K562 (cell line): ENCODE measurements at regions not wholly inside any gene's neighbourhood (a gene's known extent, or its start where the extent isn't known, plus 50 kb on each side); places are given as distances from the start of the nearest gene placed in this dataset.

Source experiments
- ATAC-seq: fragments of 200-7000 bp; cut with Tn5 transposase; 3 replicates; pipeline ENCODE4 v1.9.1; 2020; ENCODE audit warnings: moderate library complexity
- BruUV-seq: library from RNA; stranded (reverse); fragments of 400-500 nt; replicated peaks from 2 replicates; lab custom pipeline; 2021; lab: Mats Ljungman, UMichigan
- CTCF ChIA-PET: fragments of 300-600 bp; formaldehyde crosslinking; extraction: SDS; loops from one replicate; lab custom pipeline; 2021; ENCODE audit warnings: low intra/inter-chr PET ratio; lab: Yijun Ruan, JAX
- POLR2A ChIA-PET: fragments of 300-600, 350-650 bp; sonication (Branson Sonifier 250); formaldehyde crosslinking; extraction: SDS; loops from one replicate; lab custom pipeline; 2021; ENCODE audit warnings: antibody characterized with exemption, inconsistent platforms; lab: Yijun Ruan, JAX
- DNase-seq, 4 experiments: peaks; one replicate each; pipeline versions ENCODE4 v3.0.0 to v3.0.0-alpha.2; 2011 to 2018; ENCODE audit warnings: low spot score in 3 of 4, mixed read lengths in 3 of 4; ENCODE audit errors: extremely low read depth in 1 of 4
- FAIRE-seq: peaks from 2 replicates; lab custom pipeline; 2011; peaks lifted over from hg19 to GRCh38; lab: Jason Lieb, UNC
- H2AFZ ChIP-seq: 2 replicates; pipeline ENCODE4 v1.6.0; 2011; ENCODE audit warnings: low read depth, low read length, control low read depth, inconsistent platforms
- H3K27ac ChIP-seq: fragments of 200-600 bp; 3 replicates; pipeline ENCODE4 v1.8.0; 2011; ENCODE audit warnings: low read depth, mild to moderate bottlenecking, control low read depth, inconsistent platforms, low read length, moderate library complexity, mixed read lengths; ENCODE audit errors: extremely low read depth
- H3K27me3 ChIP-seq, 2 experiments: fragments of 300-600 bp in 1 of 2; 2 replicates in 1 of 2; 3 replicates in 1 of 2; pipeline versions ENCODE4 v1.6.0 to v1.8.0; 2011; ENCODE audit warnings: inconsistent platforms in 2 of 2, low read length in 2 of 2, mild to moderate bottlenecking in 1 of 2, mixed read lengths in 1 of 2, moderate library complexity in 1 of 2; ENCODE audit not compliant: control insufficient read depth in 2 of 2, insufficient read depth in 2 of 2
- H3K36me3 ChIP-seq: fragments of 300-600 bp; 3 replicates; pipeline ENCODE4 v1.8.0; 2011; ENCODE audit warnings: mild to moderate bottlenecking, low read length, inconsistent platforms; ENCODE audit not compliant: control insufficient read depth, insufficient read depth
- H3K4me1 ChIP-seq, 2 experiments: fragments of 200-600 bp in 1 of 2; replicated peaks in 1 of 2; 2 replicates in 1 of 2; 3 replicates in 1 of 2; pipeline versions ENCODE4 v1.5.1 to v1.8.0; 2011; ENCODE audit warnings: inconsistent platforms in 2 of 2, low read length in 2 of 2, mild to moderate bottlenecking in 1 of 2, mixed read lengths in 1 of 2, moderate library complexity in 1 of 2; ENCODE audit not compliant: control insufficient read depth in 2 of 2, insufficient read depth in 2 of 2
- H3K4me2 ChIP-seq: 2 replicates; pipeline ENCODE4 v1.6.1; 2011; ENCODE audit warnings: low read length, control low read depth, inconsistent platforms, mixed read lengths; ENCODE audit not compliant: insufficient read depth
- H3K4me3 ChIP-seq: fragments of 200-600 bp; sonication (generic), shearing (Covaris generic); 2 replicates; pipeline ENCODE4 v1.5.1; 2016; ENCODE audit warnings: control low read depth, inconsistent platforms
- H3K79me2 ChIP-seq: fragments of 200-600 bp; 3 replicates; pipeline ENCODE4 v1.8.0; 2011; ENCODE audit warnings: low read length, inconsistent platforms; ENCODE audit not compliant: control insufficient read depth, insufficient read depth
- H3K9ac ChIP-seq, 2 experiments: 2 replicates each; pipeline versions ENCODE4 v1.6.0 to v1.6.1; 2011; ENCODE audit warnings: low read depth in 2 of 2, low read length in 2 of 2, control low read depth in 1 of 2, inconsistent platforms in 1 of 2, mild to moderate bottlenecking in 1 of 2, mixed read lengths in 1 of 2; ENCODE audit not compliant: insufficient read depth in 1 of 2
- H3K9me1 ChIP-seq: one replicate; pipeline ENCODE4 v1.6.0; 2011; ENCODE audit warnings: inconsistent platforms, mild to moderate bottlenecking, low read length, moderate library complexity; ENCODE audit not compliant: control insufficient read depth, insufficient read depth
- H3K9me3 ChIP-seq: replicated peaks from 2 replicates; pipeline ENCODE4 v1.5.1; 2011; ENCODE audit warnings: low read depth, low read length, inconsistent platforms; ENCODE audit not compliant: control insufficient read depth, insufficient read depth
- H4K20me1 ChIP-seq: replicated peaks from 2 replicates; pipeline ENCODE4 v1.6.1; 2011; ENCODE audit warnings: low read length, inconsistent platforms, mixed read lengths; ENCODE audit not compliant: control insufficient read depth, insufficient read depth
- CCAR2 ChIP-seq: fragments of 200-400 bp; formaldehyde crosslinking; IDR thresholded peaks from 2 replicates; pipeline ENCODE4 v1.6.1; 2017; ENCODE audit warnings: mild to moderate bottlenecking, low read depth, low read length
- CREBBP ChIP-seq: IDR thresholded peaks from one replicate; pipeline ENCODE4 v1.6.1; 2012; ENCODE audit warnings: low read depth, mild to moderate bottlenecking, control low read depth, inconsistent platforms, low read length
- EGR1 ChIP-seq: fragments of 450-650 bp; conservative IDR thresholded peaks from 2 replicates; pipeline ENCODE4 v1.6.1; 2017; ENCODE audit warnings: mild to moderate bottlenecking
- FOXJ2 ChIP-seq: fragments of 200-800 bp; sonication (Bioruptor generic); IDR thresholded peaks from 2 replicates; pipeline ENCODE4 v1.6.1; 2016; ENCODE audit warnings: missing genetic modification characterization, missing compliant biosample characterization
- KAT2B ChIP-seq: IDR thresholded peaks from one replicate; pipeline ENCODE4 v1.6.1; 2012; ENCODE audit warnings: low read depth, mild to moderate bottlenecking, control low read depth, inconsistent platforms, low read length, moderate library complexity
- MAFK ChIP-seq: IDR thresholded peaks from 2 replicates; pipeline ENCODE4 v1.6.1; 2011; ENCODE audit warnings: low read length, improper control_type of control experiment
- PURB ChIP-seq: sonication (generic); formaldehyde crosslinking; IDR thresholded peaks from 2 replicates; pipeline ENCODE4 v1.9.0; 2021; ENCODE audit warnings: low read depth, mild to moderate bottlenecking, missing genetic modification reagents
- TAF15 ChIP-seq: fragments of 200-400 bp; formaldehyde crosslinking; IDR thresholded peaks from 2 replicates; pipeline ENCODE4 v1.6.1; 2017; ENCODE audit warnings: mild to moderate bottlenecking, low read depth, low read length, moderate library complexity
- ZBTB17 ChIP-seq: fragments of 450-650 bp; formaldehyde crosslinking; IDR thresholded peaks from 2 replicates; pipeline ENCODE4 v1.4.0; 2020; ENCODE audit warnings: mild to moderate bottlenecking
- ZFP36 ChIP-seq: fragments of 150-350 bp; IDR thresholded peaks from 2 replicates; pipeline ENCODE4 v1.6.1; 2018; ENCODE audit warnings: low read length, low read depth; ENCODE audit not compliant: partially characterized antibody
- WGBS: fragments of 100-300 bp; shearing (Covaris generic); methylation state at CpG from one replicate; pipeline ENCODE4 v1.1.6; 2016; ENCODE audit warnings: low coverage, mixed read lengths; ENCODE audit not compliant: insufficient coverage; ENCODE audit errors: missing lambda C conversion rate; 5-methylcytosine and 5-hydroxymethylcytosine counted together
- in situ Hi-C: fragments of 300-500 bp; cut with MboI; formaldehyde crosslinking; loops from 4 replicates; pipeline ENCODE4 v1.15.0; 2018; ENCODE audit warnings: inconsistent platforms, mixed read lengths
- intact Hi-C: fragments of 100-400 bp; cut with micrococcal nuclease; formaldehyde crosslinking; loops from 2 replicates; pipeline ENCODE4 v1.14.2; 2022
- TF ChIP-seq, protein P1 (sequence below), 2 experiments: fragments of 450-650 bp; IDR thresholded peaks; 2 replicates each; pipeline ENCODE4 v1.6.1; 2018; ENCODE audit warnings: mild to moderate bottlenecking in 2 of 2, low read depth in 1 of 2; ENCODE audit not compliant: partially characterized antibody in 2 of 2

DNA sequence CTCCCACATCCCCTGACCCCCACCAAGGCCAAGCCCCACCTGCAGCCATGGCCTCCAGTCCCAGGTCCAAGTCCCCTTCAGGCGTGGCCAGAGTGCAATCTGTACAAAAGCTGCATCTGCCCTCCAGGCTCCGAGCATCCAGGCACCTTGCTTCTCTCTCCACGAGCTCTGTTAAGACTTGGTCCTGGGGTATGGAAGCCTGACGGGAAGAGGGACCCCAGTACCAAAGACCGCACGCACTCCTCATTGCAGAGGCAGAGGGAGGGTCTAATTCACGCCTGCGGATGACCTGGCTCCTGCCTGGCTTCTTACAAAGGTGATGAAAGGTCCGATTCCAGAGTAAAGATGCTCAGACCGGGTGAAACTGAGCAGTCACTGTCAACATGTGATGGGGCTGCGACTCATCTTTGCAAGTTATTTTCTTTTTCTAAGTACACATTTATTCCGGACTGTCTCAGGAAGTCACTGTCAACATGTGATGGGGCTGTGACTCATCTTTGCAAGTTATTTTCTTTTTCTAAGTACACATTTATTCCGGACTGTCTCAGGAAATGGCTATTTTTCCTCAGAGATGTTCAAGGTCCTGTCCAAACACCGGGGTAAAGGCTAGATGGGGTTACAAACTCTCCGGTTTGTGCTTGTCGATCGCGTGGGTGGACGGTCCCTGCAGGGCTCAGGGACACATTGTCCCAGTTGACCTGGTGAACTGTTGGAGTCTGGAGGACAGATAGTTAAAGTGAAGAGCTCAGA is 252.0 kb upstream of the IRX4 start:
- CTCF ChIA-PET: no interaction called here
- Histone ChIP-seq H3K27me3 (peaks cover 32 to 78% of the 10 kb centered on the region in 2 experiments), H3K4me2 (no peak overlapping the region), H3K9me1 (peaks cover 10% of the 10 kb centered on the region), H3K27ac (no peak overlapping the region), H3K4me1 (peaks cover 0 to 7% of the 10 kb centered on the region in 2 experiments; a peak in 2 of 5 replicates), H3K36me3 (no peaks in the 10 kb centered on the region), H4K20me1 (0 out of 2 replicates have a peak, but pooled peaks cover 7% of the 10 kb centered on the region), H3K9ac (no peak overlapping the region), H2AFZ (no peak overlapping the region), H3K9me3 (no peaks in the 10 kb centered on the region), H3K79me2 (no peaks in the 10 kb centered on the region), H3K4me3 (no peak overlapping the region)
- WGBS: under 1% methylated on average over 19 of the region's 19 CpGs
- POLR2A ChIA-PET: interaction anchor here (0.6 kb wide), 1 partner anchor 491 kb away, joined by 4 read pairs; no protein-coding TSS in a partner anchor
- intact Hi-C loops: no loop called here
- ATAC-seq (no peak), FAIRE-seq (peak; percentile 11), DNase-seq (no peak)
- no TSS peak for BruUV-seq
- in situ Hi-C loops: no loop called here
- TF ChIP-seq EGR1 (0 out of 2 replicates have a peak, but pooled peaks have one; percentile 32), KAT2B (no peak), PURB (CRISPR knock-in tag) (no peak), TAF15 (no peak)

DNA sequence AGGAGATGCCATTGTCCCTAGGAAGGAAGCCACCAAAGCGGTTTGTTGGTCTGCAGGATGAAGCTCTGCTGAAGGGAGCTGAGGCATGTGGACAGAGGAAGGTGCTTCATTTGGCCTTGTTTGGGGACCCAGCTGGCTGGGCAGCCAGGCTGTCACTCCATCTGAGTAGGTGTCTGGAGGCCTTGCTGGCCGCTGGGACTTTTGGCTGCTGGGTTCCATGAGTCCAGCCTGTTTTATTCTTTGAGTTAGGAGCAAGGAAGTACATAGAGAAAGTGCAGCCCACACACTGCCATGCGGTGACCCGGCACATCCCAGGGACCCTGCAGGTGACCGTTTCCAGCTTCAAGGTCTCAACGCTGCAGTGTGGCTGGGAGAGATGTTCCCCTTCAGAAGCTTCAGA is 251.2 kb upstream of the IRX4 start:
- CTCF ChIA-PET: no interaction called here
- no peak for TF ChIP-seq ZBTB17 (CRISPR knock-in tag)
- TF ChIP-seq, protein P1, sequence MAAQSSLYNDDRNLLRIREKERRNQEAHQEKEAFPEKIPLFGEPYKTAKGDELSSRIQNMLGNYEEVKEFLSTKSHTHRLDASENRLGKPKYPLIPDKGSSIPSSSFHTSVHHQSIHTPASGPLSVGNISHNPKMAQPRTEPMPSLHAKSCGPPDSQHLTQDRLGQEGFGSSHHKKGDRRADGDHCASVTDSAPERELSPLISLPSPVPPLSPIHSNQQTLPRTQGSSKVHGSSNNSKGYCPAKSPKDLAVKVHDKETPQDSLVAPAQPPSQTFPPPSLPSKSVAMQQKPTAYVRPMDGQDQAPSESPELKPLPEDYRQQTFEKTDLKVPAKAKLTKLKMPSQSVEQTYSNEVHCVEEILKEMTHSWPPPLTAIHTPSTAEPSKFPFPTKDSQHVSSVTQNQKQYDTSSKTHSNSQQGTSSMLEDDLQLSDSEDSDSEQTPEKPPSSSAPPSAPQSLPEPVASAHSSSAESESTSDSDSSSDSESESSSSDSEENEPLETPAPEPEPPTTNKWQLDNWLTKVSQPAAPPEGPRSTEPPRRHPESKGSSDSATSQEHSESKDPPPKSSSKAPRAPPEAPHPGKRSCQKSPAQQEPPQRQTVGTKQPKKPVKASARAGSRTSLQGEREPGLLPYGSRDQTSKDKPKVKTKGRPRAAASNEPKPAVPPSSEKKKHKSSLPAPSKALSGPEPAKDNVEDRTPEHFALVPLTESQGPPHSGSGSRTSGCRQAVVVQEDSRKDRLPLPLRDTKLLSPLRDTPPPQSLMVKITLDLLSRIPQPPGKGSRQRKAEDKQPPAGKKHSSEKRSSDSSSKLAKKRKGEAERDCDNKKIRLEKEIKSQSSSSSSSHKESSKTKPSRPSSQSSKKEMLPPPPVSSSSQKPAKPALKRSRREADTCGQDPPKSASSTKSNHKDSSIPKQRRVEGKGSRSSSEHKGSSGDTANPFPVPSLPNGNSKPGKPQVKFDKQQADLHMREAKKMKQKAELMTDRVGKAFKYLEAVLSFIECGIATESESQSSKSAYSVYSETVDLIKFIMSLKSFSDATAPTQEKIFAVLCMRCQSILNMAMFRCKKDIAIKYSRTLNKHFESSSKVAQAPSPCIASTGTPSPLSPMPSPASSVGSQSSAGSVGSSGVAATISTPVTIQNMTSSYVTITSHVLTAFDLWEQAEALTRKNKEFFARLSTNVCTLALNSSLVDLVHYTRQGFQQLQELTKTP (IDR thresholded peaks at IDR 0.05; ENCODE audit: low read depth in 1 of 2, partially characterized antibody in 2 of 2): no peak
- no peak for TF ChIP-seq CCAR2
- no peak for TF ChIP-seq FOXJ2 (tag)
- TF ChIP-seq TAF15: no peak
- TF ChIP-seq ZFP36: no peak
- no peak for TF ChIP-seq MAFK
- no peak for TF ChIP-seq CREBBP

More for the DNA sequence above, 251.2 kb upstream of the IRX4 start:
- Histone ChIP-seq H3K4me2 (no peak overlapping the region), H3K9ac (no peak overlapping the region), H3K4me3 (no peak overlapping the region), H3K27me3 (peaks cover 27 to 73% of the 10 kb centered on the region in 2 experiments), H3K9me3 (no peaks in the 10 kb centered on the region), H4K20me1 (0 out of 2 replicates have a peak, but pooled peaks cover 7% of the 10 kb centered on the region), H3K27ac (no peak overlapping the region), H3K4me1 (peaks cover 0 to 7% of the 10 kb centered on the region in 2 experiments; a peak in 2 of 5 replicates), H3K79me2 (no peaks in the 10 kb centered on the region), H3K36me3 (no peaks in the 10 kb centered on the region), H3K9me1 (peaks cover 10% of the 10 kb centered on the region), H2AFZ (no peak overlapping the region)
- in situ Hi-C loops (no loop called here), intact Hi-C loops (no loop called here)
- no peak for FAIRE-seq
- ATAC-seq: no peak
- BruUV-seq: no TSS peak
- 0% methylated on average over 6 of the region's 6 CpGs for WGBS
- DNase-seq: no peak
- POLR2A ChIA-PET: no interaction called here
